Peyer's patch (tissue), 4 donors: ENCODE measurements at regions not wholly inside any gene's neighbourhood (a gene's known extent, or its start where the extent isn't known, plus 50 kb on each side); places are given as distances from the start of the nearest gene placed in this dataset.

Experiments
- DNase-seq, 3 donors: peaks; one replicate each; pipeline ENCODE4 v3.0.0-alpha.2; 2017 to 2019
- H3K27ac ChIP-seq, 4 donors: fragments of 200-600 bp; sonication (generic); one replicate each; pipeline ENCODE4 v1.5.1; 2016 to 2019
- H3K27me3 ChIP-seq, 2 donors: fragments of 200-600 bp; sonication (generic); one replicate each; pipeline ENCODE4 v1.5.1; 2019
- H3K36me3 ChIP-seq, 3 donors: fragments of 200-600 bp; sonication (generic); one replicate each; pipeline ENCODE4 v1.5.1; 2016 to 2019
- H3K4me1 ChIP-seq, 4 donors: fragments of 200-600 bp; sonication (generic); one replicate each; pipeline ENCODE4 v1.5.1; 2016 to 2019
- H3K4me3 ChIP-seq, 4 donors: fragments of 200-600 bp; sonication (generic); 1 replicate in 3 of 4; 2 replicates in 1 of 4; pipeline ENCODE4 v1.5.1; 2016 to 2019; ENCODE audit warnings: mild to moderate bottlenecking in 1 of 4
- H3K9me3 ChIP-seq, 4 donors: fragments of 200-600 bp; sonication (generic); one replicate each; pipeline ENCODE4 v1.5.1; 2016 to 2019; ENCODE audit warnings: mild to moderate bottlenecking in 1 of 4
- CTCF ChIP-seq, 6 experiments: fragments of 450-650 bp in 4 of 6; fragments of 200-600 bp in 2 of 6; sonication (generic) in 1 of 6; IDR thresholded peaks; one replicate each; pipeline ENCODE4 v1.5.1; 2017 to 2019; ENCODE audit warnings: antibody characterized with exemption in 6 of 6, mild to moderate bottlenecking in 3 of 6, moderate library complexity in 1 of 6
- POLR2A ChIP-seq, 2 donors: fragments of 450-650 bp; IDR thresholded peaks; one replicate each; pipeline ENCODE4 v1.5.1; 2017; ENCODE audit warnings: antibody characterized with exemption in 2 of 2, mild to moderate bottlenecking in 2 of 2, moderate library complexity in 2 of 2

GRCh38 chr12:63423839-63424238 is 244.5 kb downstream of the DPY19L2 start:
- Histone ChIP-seq H3K4me1 (no peaks in the 10 kb centered on the region), H3K4me3 (no peak overlapping the region), H3K9me3 (no peaks in the 10 kb centered on the region), H3K27me3 (no peaks in the 10 kb centered on the region), H3K27ac (no peak overlapping the region), H3K36me3 (no peaks in the 10 kb centered on the region)
- DNase-seq = no peak
- TF ChIP-seq CTCF (IDR thresholded peaks at IDR 0.05) (no peak), POLR2A (IDR thresholded peaks at IDR 0.05) (no peak)

GRCh38 chr12:63420206-63420644 is 248.1 kb downstream of the DPY19L2 start:
- H3K9me3 ChIP-seq = peaks cover 0 to 4% (median 0%) of the 10 kb centered on the region in 4 donors
- H3K27me3 ChIP-seq = no peaks in the 10 kb centered on the region
- no peak overlapping the region for H3K4me3 ChIP-seq
- no peaks in the 10 kb centered on the region for H3K4me1 ChIP-seq
- TF ChIP-seq CTCF (IDR thresholded peaks at IDR 0.05) (peak in 4 of 6 experiments; percentile 17 to 39 (median 26)), POLR2A (IDR thresholded peaks at IDR 0.05) (no peak)
- H3K36me3 ChIP-seq = no peaks in the 10 kb centered on the region
- DNase-seq = peak in 2 of 3 donors; percentile 18 to 58
- no peak overlapping the region for H3K27ac ChIP-seq

GRCh38 chr12:63419154-63419553 is 249.1 kb downstream of the DPY19L2 start:
- no peak overlapping the region for H3K4me3 ChIP-seq
- no peaks in the 10 kb centered on the region for H3K36me3 ChIP-seq
- H3K4me1 ChIP-seq = no peaks in the 10 kb centered on the region
- DNase-seq = no peak
- TF ChIP-seq POLR2A (IDR thresholded peaks at IDR 0.05) = no peak
- TF ChIP-seq CTCF (IDR thresholded peaks at IDR 0.05) = no peak
- no peak overlapping the region for H3K27ac ChIP-seq
- H3K27me3 ChIP-seq = no peaks in the 10 kb centered on the region
- H3K9me3 ChIP-seq = peaks cover 0 to 7% (median 0%) of the 10 kb centered on the region in 4 donors

- no peak overlapping the region for H3K27ac ChIP-seq
- no peak overlapping the region for H3K4me3 ChIP-seq
- TF ChIP-seq POLR2A (IDR thresholded peaks at IDR 0.05) = no peak
- TF ChIP-seq CTCF (IDR thresholded peaks at IDR 0.05) = no peak
- no peaks in the 10 kb centered on the region for H3K4me1 ChIP-seq
- DNase-seq = no peak
- no peaks in the 10 kb centered on the region for H3K36me3 ChIP-seq
- no peaks in the 10 kb centered on the region for H3K27me3 ChIP-seq
- peaks cover 0 to 7% (median 0%) of the 10 kb centered on the region in 4 donors for H3K9me3 ChIP-seq
Measured at GRCh38 chr12:63416788-63417187, 251.5 kb downstream of the DPY19L2 start.

GRCh38 chr12:63415357-63415756 is 252.9 kb downstream of the DPY19L2 start:
- Histone ChIP-seq H3K4me1 (no peaks in the 10 kb centered on the region), H3K27ac (no peak overlapping the region), H3K9me3 (peaks cover 0 to 7% (median 0%) of the 10 kb centered on the region in 4 donors), H3K27me3 (no peaks in the 10 kb centered on the region), H3K36me3 (no peaks in the 10 kb centered on the region), H3K4me3 (no peak overlapping the region)
- TF ChIP-seq CTCF (IDR thresholded peaks at IDR 0.05) (no peak), POLR2A (IDR thresholded peaks at IDR 0.05) (no peak)
- no peak for DNase-seq

GRCh38 chr12:63410197-63410596 is 258.1 kb downstream of the DPY19L2 start:
- no peak for DNase-seq
- TF ChIP-seq POLR2A (IDR thresholded peaks at IDR 0.05) (no peak), CTCF (IDR thresholded peaks at IDR 0.05) (no peak)

More at GRCh38 chr12:63410197-63410596, 258.1 kb downstream of the DPY19L2 start:
- no peaks in the 10 kb centered on the region for H3K27me3 ChIP-seq
- no peak overlapping the region for H3K4me3 ChIP-seq
- no peaks in the 10 kb centered on the region for H3K36me3 ChIP-seq
- H3K9me3 ChIP-seq = peaks cover 0 to 4% (median 0%) of the 10 kb centered on the region in 4 donors
- H3K4me1 ChIP-seq = no peaks in the 10 kb centered on the region
- H3K27ac ChIP-seq = no peak overlapping the region
